COR-L47 (cell line): ENCODE measurements at regions not wholly inside any gene's neighbourhood (a gene's known extent, or its start where the extent isn't known, plus 50 kb on each side); places are given as distances from the start of the nearest gene placed in this dataset.

Source experiments
- DNase-seq: peaks from one replicate; lab custom pipeline; 2025; lab: John Stamatoyannopoulos, UW

GRCh38 chr11:109804911-109805310, 288.3 kb upstream of the ZC3H12C start:
- no peak for DNase-seq

GRCh38 chr11:109806205-109806604, 287.0 kb upstream of the ZC3H12C start:
- no peak for DNase-seq

GRCh38 chr11:109808569-109808968, 284.6 kb upstream of the ZC3H12C start:
- DNase-seq: no peak

GRCh38 chr11:109814824-109815223, 278.4 kb upstream of the ZC3H12C start:
- no peak for DNase-seq

- DNase-seq: no peak
These were observed 277.6 kb upstream of the ZC3H12C start for GRCh38 chr11:109815500-109816150.

- DNase-seq: no peak
These were observed 274.9 kb upstream of the ZC3H12C start for GRCh38 chr11:109818290-109818689.

GRCh38 chr11:109819410-109819809, 273.8 kb upstream of the ZC3H12C start:
- no peak for DNase-seq

- DNase-seq: no peak
These were observed 271.7 kb upstream of the ZC3H12C start for GRCh38 chr11:109821511-109821910.

GRCh38 chr11:109822436-109823102, 270.6 kb upstream of the ZC3H12C start:
- no peak for DNase-seq

- no peak for DNase-seq
These were observed 264.8 kb upstream of the ZC3H12C start for GRCh38 chr11:109828387-109828786.

GRCh38 chr11:109838026-109838425, 255.2 kb upstream of the ZC3H12C start:
- DNase-seq: no peak

- DNase-seq: no peak
These were observed 247.8 kb upstream of the ZC3H12C start for GRCh38 chr11:109845437-109845836.

- no peak for DNase-seq
These were observed 245.6 kb upstream of the ZC3H12C start for GRCh38 chr11:109847621-109848020.

- DNase-seq: no peak
These were observed 244.1 kb upstream of the ZC3H12C start for GRCh38 chr11:109849051-109849450.

- DNase-seq: no peak
These were observed 243.2 kb upstream of the ZC3H12C start for GRCh38 chr11:109849946-109850345.

- DNase-seq: no peak
These were observed 241.3 kb upstream of the ZC3H12C start for GRCh38 chr11:109851780-109852390.

- peak; percentile 5 for DNase-seq
These were observed 239.9 kb upstream of the ZC3H12C start for GRCh38 chr11:109853156-109853776.

- DNase-seq: no peak
These were observed 238.5 kb upstream of the ZC3H12C start for GRCh38 chr11:109854731-109855130.

GRCh38 chr11:109856928-109857327, 236.3 kb upstream of the ZC3H12C start:
- no peak for DNase-seq

GRCh38 chr11:109857637-109858036, 235.6 kb upstream of the ZC3H12C start:
- no peak for DNase-seq

- DNase-seq: no peak
These were observed 235.0 kb upstream of the ZC3H12C start for GRCh38 chr11:109858152-109858551.

- DNase-seq: no peak
These were observed 234.0 kb upstream of the ZC3H12C start for GRCh38 chr11:109859045-109859724.
